Naive B cell (primary cell): ENCODE measurements at regions not wholly inside any gene's neighbourhood (a gene's known extent, or its start where the extent isn't known, plus 50 kb on each side); places are given as distances from the start of the nearest gene placed in this dataset.
"Not testable (repeated sequence)": the region's sequence is repeated elsewhere in the genome, so short reads cannot be mapped to it uniquely, and the experiment has no call there.

Experiments
- ATAC-seq, 2 donors: fragments of 150-1000 bp; cut with Tn5 transposase; 2 replicates each; pipeline ENCODE4 v1.10.0; 2021; ENCODE audit warnings: low read depth in 2 of 2, mild to moderate bottlenecking in 2 of 2, moderate library complexity in 2 of 2
- DNase-seq: peaks from one replicate; pipeline ENCODE4 v3.0.0; 2022
- H3K27ac Mint-ChIP-seq, 6 donors: one replicate each; pipeline ENCODE4 v1.8.0; 2020 to 2022; ENCODE audit warnings: mild to moderate bottlenecking in 6 of 6, mixed read lengths in 6 of 6, moderate library complexity in 5 of 6, inconsistent platforms in 2 of 6
- H3K27me3 Mint-ChIP-seq, 3 donors: one replicate each; pipeline ENCODE4 v1.8.0; 2021 to 2022; ENCODE audit warnings: mixed read lengths in 3 of 3, mild to moderate bottlenecking in 1 of 3
- H3K36me3 Mint-ChIP-seq, 2 donors: one replicate each; pipeline ENCODE4 v1.8.0; 2020 to 2022; ENCODE audit warnings: mixed read lengths in 2 of 2, inconsistent platforms in 1 of 2, mild to moderate bottlenecking in 1 of 2
- H3K4me1 Mint-ChIP-seq, 3 donors: one replicate each; pipeline ENCODE4 v1.8.0; 2020 to 2022; ENCODE audit warnings: mixed read lengths in 3 of 3, inconsistent platforms in 1 of 3, mild to moderate bottlenecking in 1 of 3, moderate library complexity in 1 of 3
- H3K4me3 Mint-ChIP-seq, 8 donors: one replicate each; pipeline ENCODE4 v1.8.0; 2020 to 2022; ENCODE audit warnings: mild to moderate bottlenecking in 8 of 8, mixed read lengths in 8 of 8, moderate library complexity in 8 of 8, inconsistent platforms in 2 of 8
- H3K9me3 Mint-ChIP-seq, 7 donors: one replicate each; pipeline ENCODE4 v1.8.0; 2020 to 2022; ENCODE audit warnings: mixed read lengths in 7 of 7, mild to moderate bottlenecking in 5 of 7, inconsistent platforms in 2 of 7, moderate library complexity in 1 of 7

- H3K9me3 Mint-ChIP-seq, H3K27me3 Mint-ChIP-seq, H3K36me3 Mint-ChIP-seq, DNase-seq, H3K4me1 Mint-ChIP-seq, H3K4me3 Mint-ChIP-seq, H3K27ac Mint-ChIP-seq, ATAC-seq: not testable (repeated sequence)
Observed at GRCh38 chr15:22179043-22179442, 98.7 kb downstream of the OR4M2 start.

- not testable (repeated sequence) for H3K4me1 Mint-ChIP-seq, H3K36me3 Mint-ChIP-seq, H3K4me3 Mint-ChIP-seq, DNase-seq, H3K27me3 Mint-ChIP-seq, ATAC-seq, H3K27ac Mint-ChIP-seq, H3K9me3 Mint-ChIP-seq
Observed at GRCh38 chr15:22180611-22181010, 100.3 kb downstream of the OR4M2 start.

GRCh38 chr15:22184678-22185077 is 104.4 kb downstream of the OR4M2 start:
- H3K4me1 Mint-ChIP-seq, H3K36me3 Mint-ChIP-seq, H3K27ac Mint-ChIP-seq, DNase-seq, H3K4me3 Mint-ChIP-seq, ATAC-seq, H3K9me3 Mint-ChIP-seq, H3K27me3 Mint-ChIP-seq: not testable (repeated sequence)

- H3K36me3 Mint-ChIP-seq, H3K27ac Mint-ChIP-seq, DNase-seq, ATAC-seq, H3K27me3 Mint-ChIP-seq, H3K4me3 Mint-ChIP-seq, H3K9me3 Mint-ChIP-seq, H3K4me1 Mint-ChIP-seq: not testable (repeated sequence)
Observed at GRCh38 chr15:22186846-22187532, 106.7 kb downstream of the OR4M2 start.

- not testable (repeated sequence) for H3K4me1 Mint-ChIP-seq, DNase-seq, H3K27ac Mint-ChIP-seq, H3K9me3 Mint-ChIP-seq, H3K36me3 Mint-ChIP-seq, H3K27me3 Mint-ChIP-seq, ATAC-seq, H3K4me3 Mint-ChIP-seq
Observed at GRCh38 chr15:22191818-22192217, 111.5 kb downstream of the OR4M2 start.

- H3K27me3 Mint-ChIP-seq, H3K9me3 Mint-ChIP-seq, H3K4me1 Mint-ChIP-seq, H3K4me3 Mint-ChIP-seq, DNase-seq, H3K36me3 Mint-ChIP-seq, H3K27ac Mint-ChIP-seq, ATAC-seq: not testable (repeated sequence)
Observed at GRCh38 chr15:22194739-22195617, 114.7 kb downstream of the OR4M2 start.

GRCh38 chr15:22196423-22196822 is 116.1 kb downstream of the OR4M2 start:
- H3K27ac Mint-ChIP-seq, H3K9me3 Mint-ChIP-seq, H3K4me1 Mint-ChIP-seq, H3K36me3 Mint-ChIP-seq, H3K4me3 Mint-ChIP-seq, ATAC-seq, H3K27me3 Mint-ChIP-seq, DNase-seq: not testable (repeated sequence)

- not testable (repeated sequence) for H3K4me1 Mint-ChIP-seq, H3K36me3 Mint-ChIP-seq, H3K4me3 Mint-ChIP-seq, H3K27ac Mint-ChIP-seq, H3K9me3 Mint-ChIP-seq, DNase-seq, H3K27me3 Mint-ChIP-seq, ATAC-seq
Observed at GRCh38 chr15:22200417-22200816, 120.1 kb downstream of the OR4M2 start.

- not testable (repeated sequence) for H3K9me3 Mint-ChIP-seq, H3K36me3 Mint-ChIP-seq, ATAC-seq, DNase-seq, H3K4me3 Mint-ChIP-seq, H3K4me1 Mint-ChIP-seq, H3K27ac Mint-ChIP-seq, H3K27me3 Mint-ChIP-seq
Observed at GRCh38 chr15:22201993-22202659, 121.8 kb downstream of the OR4M2 start.

GRCh38 chr15:22203208-22203607 is 122.9 kb downstream of the OR4M2 start:
- not testable (repeated sequence) for H3K4me1 Mint-ChIP-seq, H3K4me3 Mint-ChIP-seq, H3K36me3 Mint-ChIP-seq, H3K27ac Mint-ChIP-seq, H3K9me3 Mint-ChIP-seq, DNase-seq, H3K27me3 Mint-ChIP-seq, ATAC-seq

GRCh38 chr15:22209086-22209485 is 128.8 kb downstream of the OR4M2 start:
- H3K36me3 Mint-ChIP-seq, H3K27me3 Mint-ChIP-seq, ATAC-seq, DNase-seq, H3K4me3 Mint-ChIP-seq, H3K9me3 Mint-ChIP-seq, H3K4me1 Mint-ChIP-seq, H3K27ac Mint-ChIP-seq: not testable (repeated sequence)

- H3K9me3 Mint-ChIP-seq, H3K4me3 Mint-ChIP-seq, DNase-seq, ATAC-seq, H3K36me3 Mint-ChIP-seq, H3K27ac Mint-ChIP-seq: not testable (repeated sequence)
- H3K27me3 Mint-ChIP-seq, result peaks cover 11 to 37% (median 37%) of the 10 kb centered on the region in 3 donors
- peaks cover 8 to 13% (median 12%) of the 10 kb centered on the region in 3 donors for H3K4me1 Mint-ChIP-seq
Observed at GRCh38 chr15:22222596-22222995, 142.3 kb downstream of the OR4M2 start.

GRCh38 chr15:22224241-22224671 is 143.9 kb downstream of the OR4M2 start:
- Mint-ChIP-seq H3K9me3 (no peaks in the 10 kb centered on the region), H3K4me1 (peaks cover 8 to 13% (median 12%) of the 10 kb centered on the region in 3 donors), H3K27me3 (peaks cover 11 to 48% (median 37%) of the 10 kb centered on the region in 3 donors), H3K27ac (peak overlapping the region in 3 of 6 donors; percentile 0 to 14 (median 11)), H3K4me3 (peak overlapping the region in 1 of 8 donors; percentile 4), H3K36me3 (no peaks in the 10 kb centered on the region)
- ATAC-seq (no peak), DNase-seq (no peak)
